ENCODE measurements at regions not wholly inside any gene's neighbourhood (a gene's known extent, or its start where the extent isn't known, plus 50 kb on each side); places are given as distances from the start of the nearest gene placed in this dataset.

DNA sequence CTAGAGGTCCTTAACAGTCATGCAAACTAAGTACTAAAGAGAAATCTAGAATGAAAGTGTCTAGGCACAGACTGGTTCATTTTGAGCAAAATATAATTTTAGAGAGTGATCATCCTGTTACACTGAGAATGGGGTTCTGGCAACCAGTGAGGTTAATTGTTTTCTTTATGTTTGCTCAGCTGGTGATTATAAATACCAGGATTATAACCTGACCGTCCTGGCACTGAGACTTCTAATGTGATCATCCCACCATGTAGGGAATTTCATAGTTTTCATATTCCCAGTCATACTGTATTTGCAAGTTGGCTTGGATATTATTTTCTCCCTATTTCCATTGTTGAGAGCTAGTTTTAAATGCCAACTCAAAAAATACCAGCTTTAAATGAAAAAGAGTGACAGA lies 852.5 kb upstream of the LRATD1 start:
- Mint-ChIP-seq H3K27me3 (no peaks in the 10 kb centered on the region), H3K27ac (no peak overlapping the region), H3K9me3 (ENCODE audit: low read depth) (no peaks in the 10 kb centered on the region), H3K4me1 (ENCODE audit: low read depth) (no peaks in the 10 kb centered on the region), H3K4me3 (ENCODE audit: low read depth) (no peak overlapping the region), H3K36me3 (ENCODE audit: insufficient read depth) (no peaks in the 10 kb centered on the region)
- no peak for DNase-seq (ENCODE audit: low spot score, unreplicated experiment)
- TF ChIP-seq, protein P1, sequence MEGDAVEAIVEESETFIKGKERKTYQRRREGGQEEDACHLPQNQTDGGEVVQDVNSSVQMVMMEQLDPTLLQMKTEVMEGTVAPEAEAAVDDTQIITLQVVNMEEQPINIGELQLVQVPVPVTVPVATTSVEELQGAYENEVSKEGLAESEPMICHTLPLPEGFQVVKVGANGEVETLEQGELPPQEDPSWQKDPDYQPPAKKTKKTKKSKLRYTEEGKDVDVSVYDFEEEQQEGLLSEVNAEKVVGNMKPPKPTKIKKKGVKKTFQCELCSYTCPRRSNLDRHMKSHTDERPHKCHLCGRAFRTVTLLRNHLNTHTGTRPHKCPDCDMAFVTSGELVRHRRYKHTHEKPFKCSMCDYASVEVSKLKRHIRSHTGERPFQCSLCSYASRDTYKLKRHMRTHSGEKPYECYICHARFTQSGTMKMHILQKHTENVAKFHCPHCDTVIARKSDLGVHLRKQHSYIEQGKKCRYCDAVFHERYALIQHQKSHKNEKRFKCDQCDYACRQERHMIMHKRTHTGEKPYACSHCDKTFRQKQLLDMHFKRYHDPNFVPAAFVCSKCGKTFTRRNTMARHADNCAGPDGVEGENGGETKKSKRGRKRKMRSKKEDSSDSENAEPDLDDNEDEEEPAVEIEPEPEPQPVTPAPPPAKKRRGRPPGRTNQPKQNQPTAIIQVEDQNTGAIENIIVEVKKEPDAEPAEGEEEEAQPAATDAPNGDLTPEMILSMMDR (IDR thresholded peaks at IDR 0.05; ENCODE audit: unreplicated experiment): no peak

DNA sequence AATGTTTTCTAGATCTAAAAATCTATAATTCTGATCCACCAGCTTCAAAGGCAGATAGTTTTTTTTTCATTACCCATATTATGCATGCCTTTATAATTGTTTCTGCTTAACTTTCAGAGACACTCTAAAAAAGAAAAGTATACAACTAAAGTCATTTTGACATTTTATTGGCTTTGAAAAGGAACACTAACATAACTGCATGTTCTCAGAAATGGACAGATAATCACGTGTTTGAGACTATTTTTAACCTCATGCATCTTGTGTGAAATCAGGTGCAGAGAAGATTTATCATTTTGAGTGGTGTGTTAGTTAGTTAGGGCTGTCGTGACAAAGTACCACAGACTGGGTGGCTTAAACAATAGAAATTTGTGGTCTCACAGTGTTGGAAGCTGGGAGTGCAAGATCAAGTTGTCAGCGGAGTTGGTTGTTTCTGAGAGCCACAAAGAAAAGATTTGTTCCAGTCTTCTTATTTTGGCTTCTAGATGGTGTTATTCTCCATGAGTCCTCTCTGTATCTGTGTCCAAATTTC lies 841.4 kb upstream of the LRATD1 start:
- Mint-ChIP-seq H3K4me3 (ENCODE audit: low read depth) (no peak overlapping the region), H3K27ac (no peak overlapping the region), H3K27me3 (no peaks in the 10 kb centered on the region), H3K9me3 (ENCODE audit: low read depth) (no peaks in the 10 kb centered on the region), H3K4me1 (ENCODE audit: low read depth) (no peaks in the 10 kb centered on the region), H3K36me3 (ENCODE audit: insufficient read depth) (no peaks in the 10 kb centered on the region)
- DNase-seq (ENCODE audit: low spot score, unreplicated experiment): no peak
- TF ChIP-seq, protein P1 (IDR thresholded peaks at IDR 0.05; ENCODE audit: unreplicated experiment): no peak

DNA sequence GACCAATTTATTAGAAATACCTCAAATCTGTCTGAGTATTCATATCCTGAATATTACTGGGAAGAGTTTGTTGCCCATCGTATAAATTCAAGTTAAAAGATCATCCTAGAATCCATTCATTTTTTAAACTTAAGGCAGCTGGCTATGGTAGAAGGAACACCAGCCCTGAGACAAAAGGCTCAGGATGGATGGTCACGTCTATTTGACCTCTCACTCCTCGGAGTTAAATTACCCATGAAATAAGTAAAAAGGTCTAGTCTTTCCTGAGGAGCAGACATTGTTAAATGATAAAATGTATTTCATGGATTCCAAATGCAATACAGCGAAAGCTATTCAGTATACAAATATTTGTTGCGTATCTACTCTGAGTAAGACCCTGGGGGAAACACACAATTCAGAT lies 826.0 kb upstream of the LRATD1 start:
- Mint-ChIP-seq H3K4me1 (ENCODE audit: low read depth) (no peaks in the 10 kb centered on the region), H3K9me3 (ENCODE audit: low read depth) (peaks cover 4% of the 10 kb centered on the region), H3K4me3 (ENCODE audit: low read depth) (no peak overlapping the region), H3K36me3 (ENCODE audit: insufficient read depth) (no peaks in the 10 kb centered on the region), H3K27me3 (no peaks in the 10 kb centered on the region), H3K27ac (no peak overlapping the region)
- TF ChIP-seq, protein P1 (IDR thresholded peaks at IDR 0.05; ENCODE audit: unreplicated experiment): no peak
- DNase-seq (ENCODE audit: low spot score, unreplicated experiment): no peak

DNA sequence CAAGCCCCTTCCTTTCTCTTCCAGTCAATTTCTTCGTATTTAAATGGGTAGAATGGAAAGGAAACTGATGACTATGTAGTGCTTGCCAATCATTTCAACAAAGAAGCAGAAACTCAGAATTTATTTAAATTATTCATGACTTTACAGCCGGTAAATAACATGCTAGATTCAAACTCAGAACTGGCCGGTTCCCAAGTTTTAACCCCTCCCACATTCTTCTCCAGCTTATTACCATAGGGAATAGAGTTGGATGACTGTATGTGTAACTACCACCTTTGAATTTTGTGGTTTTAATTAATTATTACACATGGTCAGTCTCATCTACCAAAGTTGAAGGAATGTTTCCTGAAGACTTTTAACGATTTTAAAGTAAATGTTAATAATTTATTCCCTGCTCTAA lies 819.3 kb upstream of the LRATD1 start:
- Mint-ChIP-seq H3K27ac (no peak overlapping the region), H3K9me3 (ENCODE audit: low read depth) (no peaks in the 10 kb centered on the region), H3K27me3 (no peaks in the 10 kb centered on the region), H3K36me3 (ENCODE audit: insufficient read depth) (no peaks in the 10 kb centered on the region), H3K4me1 (ENCODE audit: low read depth) (no peaks in the 10 kb centered on the region), H3K4me3 (ENCODE audit: low read depth) (no peak overlapping the region)
- DNase-seq (ENCODE audit: low spot score, unreplicated experiment): no peak
- TF ChIP-seq, protein P1 (IDR thresholded peaks at IDR 0.05; ENCODE audit: unreplicated experiment): no peak

DNA sequence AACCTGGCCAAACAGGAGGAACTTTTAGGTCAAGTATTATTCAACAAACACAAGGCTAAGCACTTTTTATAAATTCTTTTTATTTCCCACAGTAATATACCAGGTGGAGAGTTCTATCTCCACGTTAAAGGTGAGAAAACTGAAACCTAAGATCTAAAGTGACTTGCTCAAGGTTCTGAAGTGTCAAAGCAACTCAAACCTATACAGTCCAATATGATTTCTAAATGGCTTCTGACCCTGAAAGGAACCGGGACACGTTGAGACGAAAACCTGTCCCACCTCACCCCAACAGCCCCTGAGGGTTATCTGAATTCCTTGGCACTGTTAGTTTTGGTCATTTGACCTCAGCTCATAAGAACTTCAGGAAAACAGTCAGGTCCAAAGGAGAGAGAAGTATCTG lies 814.5 kb upstream of the LRATD1 start:
- H3K27me3 Mint-ChIP-seq: no peaks in the 10 kb centered on the region
- H3K36me3 Mint-ChIP-seq (ENCODE audit: insufficient read depth): no peaks in the 10 kb centered on the region
- no peak for DNase-seq (ENCODE audit: low spot score, unreplicated experiment)
- TF ChIP-seq, protein P1 (IDR thresholded peaks at IDR 0.05; ENCODE audit: unreplicated experiment): no peak
- no peak overlapping the region for H3K27ac Mint-ChIP-seq
- H3K9me3 Mint-ChIP-seq (ENCODE audit: low read depth): no peaks in the 10 kb centered on the region
- H3K4me3 Mint-ChIP-seq (ENCODE audit: low read depth): no peak overlapping the region
- H3K4me1 Mint-ChIP-seq (ENCODE audit: low read depth): no peaks in the 10 kb centered on the region
